ENCODE measurements at regions not wholly inside any gene's neighbourhood (a gene's known extent, or its start where the extent isn't known, plus 50 kb on each side); places are given as distances from the start of the nearest gene placed in this dataset.

DNA sequence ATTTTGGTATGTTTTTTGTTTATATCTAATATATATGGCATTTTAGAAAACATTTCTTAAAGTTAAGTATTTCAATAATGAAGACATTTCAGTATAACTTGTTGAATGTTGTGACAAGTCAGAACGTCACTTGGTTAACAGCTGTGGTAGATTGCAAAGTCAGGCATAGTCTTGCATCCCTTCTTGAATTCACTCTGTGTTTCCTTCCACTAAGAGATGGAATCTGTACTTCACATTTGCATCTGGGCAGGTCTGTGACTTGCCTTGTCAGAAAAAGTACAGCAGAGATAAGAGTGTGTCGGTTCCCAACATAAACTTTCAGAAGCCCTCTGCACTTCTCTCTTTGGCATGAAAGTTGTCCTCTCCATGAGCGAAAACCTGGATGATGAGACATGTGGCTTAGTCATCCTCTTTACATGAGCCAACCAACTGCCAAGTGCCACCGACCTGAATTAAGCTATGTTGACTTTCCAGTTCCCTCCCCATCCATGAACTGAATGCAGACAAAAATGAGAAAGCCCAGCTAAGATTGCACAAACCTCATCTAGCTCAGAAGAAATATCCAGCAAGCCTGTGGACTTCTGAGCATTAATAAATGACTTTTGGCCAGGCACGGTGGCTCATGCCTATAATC is 1730.2 kb downstream of the MRPL39 start:
- TF ChIP-seq CTCF (IDR thresholded peaks at IDR 0.05) = no peak
- no peak for TF ChIP-seq POLR2A (IDR thresholded peaks at IDR 0.05)
